Activated CD8-positive, alpha-beta memory T cell treated with anti-CD3 and anti-CD28 coated beads for 4 hours (primary cell): ENCODE measurements at regions not wholly inside any gene's neighbourhood (a gene's known extent, or its start where the extent isn't known, plus 50 kb on each side); places are given as distances from the start of the nearest gene placed in this dataset.

ENCODE experiments used
- DNase-seq, 2 donors: peaks; one replicate each; pipeline ENCODE4 v3.0.0-alpha.2; 2020; ENCODE audit warnings: low read depth in 2 of 2

DNA sequence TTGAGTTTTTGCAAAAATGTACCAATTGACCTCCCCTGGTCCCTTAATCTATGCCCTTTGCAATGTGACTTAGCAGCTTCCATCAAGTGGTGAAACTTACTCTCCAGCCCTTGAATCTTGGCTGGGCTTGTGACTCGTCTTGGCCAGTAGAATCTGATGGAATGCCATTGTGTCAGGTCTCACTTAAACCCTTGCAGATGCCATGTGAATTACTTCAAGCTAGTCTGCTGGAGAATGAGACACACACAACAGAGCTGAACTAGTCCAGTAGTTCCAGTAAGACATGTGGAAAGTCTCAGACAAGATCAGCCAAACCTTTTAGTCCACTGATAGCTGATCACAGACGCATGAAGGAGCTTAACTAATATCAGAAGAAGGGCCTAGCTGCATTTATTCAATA lies 567.8 kb upstream of the CPEB2 start:
- no peak for DNase-seq

- DNase-seq = no peak
These were observed 567.4 kb upstream of the CPEB2 start for GRCh38 chr4:14434916-14435315.

DNA sequence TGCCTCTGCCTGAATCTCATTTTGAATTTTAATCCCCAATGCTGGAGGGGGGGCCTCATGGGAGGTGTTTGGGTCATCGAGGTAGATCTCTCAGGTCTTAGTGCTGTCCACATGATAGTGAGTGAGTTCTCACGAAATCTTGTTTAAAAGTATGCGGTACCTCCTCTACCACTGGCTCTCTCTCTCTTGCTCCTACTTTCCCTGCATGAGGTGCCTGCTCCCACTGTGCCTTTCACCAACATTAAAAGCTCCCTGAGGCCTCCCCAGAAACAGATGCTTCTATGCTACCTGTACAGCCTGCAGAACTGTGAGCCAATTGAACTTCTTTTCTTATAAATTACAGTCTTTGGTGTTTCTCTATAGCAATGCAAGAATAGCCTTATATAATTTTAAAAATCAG lies 560.7 kb upstream of the CPEB2 start:
- no peak for DNase-seq

- no peak for DNase-seq
These were observed 556.4 kb upstream of the CPEB2 start for GRCh38 chr4:14445882-14446281.

GRCh38 chr4:14446311-14446710 lies 556.0 kb upstream of the CPEB2 start:
- DNase-seq = no peak

GRCh38 chr4:14446904-14447303 lies 555.4 kb upstream of the CPEB2 start:
- DNase-seq = no peak

- no peak for DNase-seq
These were observed 553.0 kb upstream of the CPEB2 start for GRCh38 chr4:14449308-14449707.

- DNase-seq = no peak
These were observed 550.3 kb upstream of the CPEB2 start for GRCh38 chr4:14452001-14452400.

GRCh38 chr4:14452764-14453163 lies 549.5 kb upstream of the CPEB2 start:
- DNase-seq = no peak

GRCh38 chr4:14458463-14458862 lies 543.8 kb upstream of the CPEB2 start:
- no peak for DNase-seq

GRCh38 chr4:14465057-14465456 lies 537.2 kb upstream of the CPEB2 start:
- DNase-seq = no peak

DNA sequence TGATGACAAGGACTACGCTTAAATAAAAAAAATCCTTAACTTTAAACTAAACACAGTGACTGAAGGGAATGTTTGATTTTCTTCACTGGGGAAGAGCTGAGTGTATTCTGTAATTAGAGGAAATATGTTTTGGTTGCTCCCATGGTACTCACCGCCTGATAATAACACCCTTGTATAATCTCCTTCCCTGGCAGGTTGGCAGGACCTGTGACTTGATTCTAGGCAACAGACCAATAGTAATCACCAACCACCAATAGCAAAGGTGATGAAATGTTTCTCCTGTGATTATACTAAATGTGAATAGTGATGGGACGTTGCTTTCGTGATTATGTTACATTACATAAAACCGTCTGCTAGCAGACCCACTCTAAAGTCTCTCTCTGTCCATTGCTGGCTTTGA lies 536.8 kb upstream of the CPEB2 start:
- no peak for DNase-seq

DNA sequence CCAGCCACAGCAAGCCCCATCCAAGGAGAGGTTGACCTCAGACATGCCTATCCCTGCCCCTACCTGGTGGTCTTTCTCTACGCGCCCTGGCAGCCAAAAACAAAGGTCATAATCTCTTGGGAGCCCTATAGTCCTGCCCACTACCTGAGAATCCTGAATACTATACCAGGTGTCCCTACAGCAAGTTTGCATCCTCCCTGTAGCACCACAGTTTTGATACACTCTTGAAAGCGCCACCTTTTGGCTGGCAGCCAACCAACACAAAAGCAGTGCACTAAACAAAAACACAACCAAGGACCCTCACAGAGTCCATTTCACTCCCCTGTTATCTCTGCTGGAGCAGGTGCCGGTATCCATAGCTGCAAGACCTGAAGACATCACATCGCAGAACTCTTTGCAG lies 523.8 kb upstream of the CPEB2 start:
- DNase-seq = no peak

GRCh38 chr4:14496408-14496807 lies 505.9 kb upstream of the CPEB2 start:
- DNase-seq = no peak

- DNase-seq = no peak
These were observed 505.3 kb upstream of the CPEB2 start for GRCh38 chr4:14496969-14497368.

GRCh38 chr4:14504162-14504561 lies 498.1 kb upstream of the CPEB2 start:
- DNase-seq = no peak

- no peak for DNase-seq
These were observed 488.8 kb upstream of the CPEB2 start for GRCh38 chr4:14513471-14513870.

DNA sequence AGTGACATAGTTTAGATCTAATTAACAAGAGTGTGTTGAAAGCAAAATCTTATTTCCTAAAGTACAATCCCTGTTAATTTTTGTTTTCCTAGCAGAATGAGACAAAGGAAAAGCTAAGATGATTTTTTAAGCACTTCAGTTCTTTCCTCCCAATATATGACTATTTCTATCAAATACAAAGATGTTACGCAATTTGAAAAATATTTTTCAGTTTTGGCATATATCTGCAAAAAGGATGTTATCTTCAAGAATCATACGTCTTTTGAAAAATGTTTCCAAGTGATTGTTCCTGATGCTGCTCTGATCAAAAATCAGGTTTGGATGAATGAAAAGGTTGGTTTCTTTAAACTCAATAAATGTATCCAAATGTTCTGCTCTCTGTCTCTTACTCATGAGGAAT lies 486.7 kb upstream of the CPEB2 start:
- no peak for DNase-seq

DNA sequence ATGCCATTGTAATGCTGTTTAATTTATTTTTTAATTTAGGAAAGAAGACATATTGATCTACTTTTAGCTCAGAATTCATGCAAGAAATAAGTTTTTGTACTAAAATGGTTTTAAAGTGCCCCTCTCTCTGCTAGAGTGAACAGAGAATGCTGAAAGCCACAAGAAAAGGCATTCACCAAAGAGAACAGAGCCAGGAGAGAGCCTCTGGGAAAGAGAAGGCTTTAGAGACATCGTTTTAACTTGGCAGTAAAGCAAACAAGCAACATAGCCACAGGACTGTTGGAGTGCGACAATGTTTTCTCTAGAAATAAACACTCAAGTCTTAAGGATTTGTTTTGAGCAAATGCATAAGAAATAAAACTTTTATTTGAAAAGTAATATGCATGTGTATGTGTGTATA lies 484.1 kb upstream of the CPEB2 start:
- no peak for DNase-seq

DNA sequence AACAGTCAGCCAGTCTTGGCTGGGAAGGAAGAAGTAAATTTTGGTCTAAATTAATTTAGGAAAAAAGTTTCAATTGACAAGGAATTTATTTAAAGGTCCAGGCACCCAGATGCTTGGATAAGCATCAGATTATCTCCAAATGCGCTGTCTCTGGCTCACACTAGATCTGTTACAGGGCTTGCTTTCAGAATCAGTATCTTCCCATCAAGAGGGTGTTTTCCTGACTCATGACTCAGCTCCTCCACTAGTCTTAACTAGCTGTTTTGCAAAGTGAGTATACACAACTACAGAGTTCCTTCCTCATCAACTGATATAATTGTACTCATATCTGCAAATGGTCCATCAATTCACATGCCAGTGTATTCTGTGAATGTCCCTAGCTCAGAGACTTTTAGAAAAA lies 482.1 kb upstream of the CPEB2 start:
- DNase-seq = no peak

- no peak for DNase-seq
These were observed 478.0 kb upstream of the CPEB2 start for GRCh38 chr4:14524276-14524675.

- DNase-seq = no peak
These were observed 473.4 kb upstream of the CPEB2 start for GRCh38 chr4:14528918-14529317.

DNA sequence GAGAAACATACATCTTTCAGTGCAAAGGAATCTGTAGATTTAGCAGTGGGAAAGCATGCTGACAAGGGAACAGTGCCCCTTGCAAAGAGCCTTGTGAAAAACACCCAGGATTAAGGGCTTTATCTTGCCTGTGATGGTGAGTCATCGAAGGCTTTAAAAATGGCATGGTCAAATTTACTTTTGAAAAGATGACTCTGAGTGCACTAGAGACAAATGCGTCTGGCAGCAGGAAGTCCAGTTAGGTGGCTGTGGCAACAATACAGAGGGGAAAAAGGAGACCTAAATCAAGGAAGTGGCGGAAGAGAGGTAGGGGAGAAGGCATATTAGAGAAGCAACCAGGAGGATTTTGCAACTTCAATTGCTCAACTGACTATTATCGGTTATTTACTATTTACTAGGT lies 472.6 kb upstream of the CPEB2 start:
- DNase-seq = no peak

DNA sequence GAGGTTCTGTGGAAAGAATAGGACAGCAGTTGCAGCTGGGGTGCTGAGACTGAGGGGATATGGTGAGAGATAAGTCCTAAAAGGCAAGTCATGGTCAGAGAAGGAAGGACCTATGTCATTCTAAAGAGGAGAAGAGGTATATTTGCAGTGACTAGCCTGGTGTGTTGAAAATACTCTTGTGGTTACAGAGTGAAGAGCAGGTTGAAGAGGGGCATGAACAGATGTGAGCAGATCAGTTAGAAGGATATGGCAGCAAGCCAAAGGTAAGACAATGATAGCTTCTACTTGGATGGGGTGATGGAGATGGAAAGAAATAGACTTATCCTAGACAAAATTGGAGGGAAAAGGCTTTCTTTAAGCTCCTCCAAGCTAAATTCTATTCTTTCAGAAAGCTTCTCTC lies 469.8 kb upstream of the CPEB2 start:
- no peak for DNase-seq

GRCh38 chr4:14539246-14539645 lies 463.0 kb upstream of the CPEB2 start:
- DNase-seq = no peak
